Uterus (tissue), 2 donors: ENCODE measurements at regions not wholly inside any gene's neighbourhood (a gene's known extent, or its start where the extent isn't known, plus 50 kb on each side); places are given as distances from the start of the nearest gene placed in this dataset.

Experiments
- CTCF ChIP-seq, 4 experiments: fragments of 200-600 bp in 2 of 4; fragments of 450-650 bp in 2 of 4; sonication (generic) in 2 of 4; IDR thresholded peaks; one replicate each; pipeline ENCODE4 v1.5.1; 2016 to 2019; ENCODE audit warnings: antibody characterized with exemption in 4 of 4, mild to moderate bottlenecking in 2 of 4, moderate library complexity in 1 of 4
- POLR2A ChIP-seq, 2 donors: fragments of 450-650 bp; IDR thresholded peaks; one replicate each; pipeline ENCODE4 v1.6.1; 2016; ENCODE audit warnings: antibody characterized with exemption in 2 of 2, mild to moderate bottlenecking in 1 of 2, moderate library complexity in 1 of 2

- TF ChIP-seq CTCF (IDR thresholded peaks at IDR 0.05) (no peak), POLR2A (IDR thresholded peaks at IDR 0.05) (no peak)
Observed at GRCh38 chr9:80648336-80648735, 1041.0 kb downstream of the TLE1 start.
